ENCODE measurements at regions not wholly inside any gene's neighbourhood (a gene's known extent, or its start where the extent isn't known, plus 50 kb on each side); places are given as distances from the start of the nearest gene placed in this dataset.

- DNase-seq (ENCODE audit: low read depth), result no peak
These were observed 89.8 kb upstream of the NEUROD1 start for GRCh38 chr2:181770150-181770549.

- no peak for DNase-seq (ENCODE audit: low read depth)
These were observed 91.0 kb upstream of the NEUROD1 start for GRCh38 chr2:181771356-181771755.

DNA sequence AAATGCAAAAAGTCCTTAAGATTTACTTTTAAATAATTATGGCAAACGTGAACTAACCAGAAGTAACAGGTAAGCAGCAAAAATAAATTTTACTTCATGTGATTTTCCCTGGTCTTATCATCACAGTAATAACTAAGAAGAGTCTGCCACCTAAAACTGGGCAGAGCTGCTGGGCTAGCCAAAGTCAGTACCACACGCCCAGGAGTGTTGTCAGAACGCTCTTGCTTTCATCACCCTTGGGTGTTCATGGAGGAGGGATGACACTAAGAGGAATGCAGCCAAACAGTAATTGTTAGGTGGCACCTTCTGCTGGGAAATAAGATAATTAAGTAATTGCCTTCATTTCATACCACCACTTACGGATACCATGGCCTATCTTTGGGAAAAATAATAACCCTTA, 92.0 kb upstream of the NEUROD1 start:
- DNase-seq (ENCODE audit: low read depth), result no peak

DNA sequence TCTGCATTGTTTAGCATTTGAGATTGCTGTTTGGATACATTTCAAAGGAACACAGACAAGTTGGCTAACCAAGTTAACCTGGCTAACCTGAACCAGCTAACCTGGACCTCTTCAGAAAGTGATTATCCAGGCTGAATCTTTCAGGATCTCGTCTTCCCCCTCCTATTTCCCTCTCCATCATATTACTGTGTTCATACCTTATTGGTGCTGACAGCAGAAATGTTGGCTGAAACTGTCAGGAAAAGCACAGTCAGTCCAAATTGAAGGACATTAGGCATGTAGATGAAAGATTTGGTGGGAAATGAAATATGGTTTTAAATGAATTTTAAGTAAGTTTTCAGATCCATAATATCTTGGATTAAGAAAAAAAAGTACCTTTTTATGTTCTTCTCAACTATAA, 92.5 kb upstream of the NEUROD1 start:
- DNase-seq (ENCODE audit: low read depth), result no peak

- peak; percentile 49 for DNase-seq (ENCODE audit: low read depth)
These were observed 94.4 kb upstream of the NEUROD1 start for GRCh38 chr2:181774685-181775084.

- no peak for DNase-seq (ENCODE audit: low read depth)
These were observed 96.0 kb upstream of the NEUROD1 start for GRCh38 chr2:181776336-181776735.

DNA sequence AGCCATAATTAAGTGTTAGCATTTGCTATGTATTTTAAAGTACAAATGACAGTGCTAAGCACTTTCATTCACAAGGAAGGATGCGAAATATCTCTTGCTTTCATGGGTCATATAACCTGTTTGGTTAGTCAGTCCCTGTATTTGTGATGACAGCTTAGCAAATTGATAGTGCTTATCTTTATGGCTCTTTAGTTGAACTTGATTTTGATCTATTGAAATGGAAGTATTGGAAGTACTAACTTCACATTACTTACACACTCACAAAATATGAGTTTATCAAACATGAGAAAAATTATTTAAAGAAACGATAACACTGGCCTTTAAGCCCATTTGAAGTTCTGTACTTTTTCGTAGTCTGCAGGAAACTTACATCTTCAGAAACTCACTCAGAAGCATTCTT, 97.4 kb upstream of the NEUROD1 start:
- DNase-seq (ENCODE audit: low read depth), result no peak

DNA sequence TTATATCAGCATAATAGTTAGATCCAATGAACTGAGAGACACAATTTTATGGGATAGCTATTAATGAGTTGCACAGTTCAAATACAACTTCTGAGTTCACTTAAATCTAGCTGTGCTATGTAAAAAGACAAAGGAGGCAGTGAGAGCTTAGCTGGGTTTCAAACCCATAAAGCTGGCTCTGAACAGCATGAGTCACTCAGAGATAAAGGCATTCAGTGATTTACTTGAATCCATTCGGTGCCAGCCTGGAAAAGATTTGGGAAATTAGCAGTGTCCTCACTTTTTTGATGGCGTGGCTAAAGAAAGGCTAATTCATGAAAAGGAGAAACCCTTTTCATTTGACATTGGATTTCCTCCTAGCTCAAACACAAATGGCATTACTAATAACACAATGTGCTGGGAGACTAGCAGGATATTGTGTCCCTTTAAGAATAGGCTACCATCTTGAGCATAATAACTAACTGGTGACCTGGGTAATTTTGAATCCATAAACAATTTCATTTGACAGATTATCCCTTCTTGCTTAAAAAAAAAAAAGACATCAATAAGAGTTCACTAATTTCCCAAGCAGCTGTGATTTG, 98.4 kb upstream of the NEUROD1 start:
- no peak for DNase-seq (ENCODE audit: low read depth)

- no peak for DNase-seq (ENCODE audit: low read depth)
These were observed 99.1 kb upstream of the NEUROD1 start for GRCh38 chr2:181779288-181780021.

DNA sequence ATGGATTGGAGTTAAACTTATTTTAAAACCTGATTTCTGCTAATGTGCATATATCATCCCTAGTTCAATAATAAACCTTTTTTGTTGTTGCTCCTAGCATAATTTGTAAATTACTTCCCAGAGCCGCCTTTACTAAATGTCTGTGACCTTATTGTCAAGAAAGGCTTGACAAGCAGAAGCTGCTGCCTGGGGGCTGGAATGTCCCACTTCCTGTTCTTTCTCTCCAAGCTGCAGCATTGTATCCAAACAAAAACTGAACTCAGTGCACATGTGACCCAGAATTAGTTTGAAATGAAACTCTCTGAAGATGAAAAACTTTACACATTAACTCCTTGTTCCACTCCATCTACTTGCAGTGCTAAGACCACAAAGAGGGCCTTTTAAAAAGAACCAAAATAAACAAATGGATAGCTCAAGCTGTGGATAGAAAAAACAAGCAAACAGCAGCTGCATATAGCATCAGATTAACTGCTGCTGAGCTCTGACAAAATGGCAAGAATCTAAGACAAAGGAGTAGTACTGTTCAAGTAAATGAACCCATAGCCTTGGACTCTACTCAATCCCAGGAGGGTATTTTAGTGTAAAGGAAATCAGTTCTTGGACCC, 99.8 kb upstream of the NEUROD1 start:
- no peak for DNase-seq (ENCODE audit: low read depth)

GRCh38 chr2:181780657-181781056, 100.3 kb upstream of the NEUROD1 start:
- no peak for DNase-seq (ENCODE audit: low read depth)

- DNase-seq (ENCODE audit: low read depth), result no peak
These were observed 100.9 kb upstream of the NEUROD1 start for GRCh38 chr2:181781078-181781786.

DNA sequence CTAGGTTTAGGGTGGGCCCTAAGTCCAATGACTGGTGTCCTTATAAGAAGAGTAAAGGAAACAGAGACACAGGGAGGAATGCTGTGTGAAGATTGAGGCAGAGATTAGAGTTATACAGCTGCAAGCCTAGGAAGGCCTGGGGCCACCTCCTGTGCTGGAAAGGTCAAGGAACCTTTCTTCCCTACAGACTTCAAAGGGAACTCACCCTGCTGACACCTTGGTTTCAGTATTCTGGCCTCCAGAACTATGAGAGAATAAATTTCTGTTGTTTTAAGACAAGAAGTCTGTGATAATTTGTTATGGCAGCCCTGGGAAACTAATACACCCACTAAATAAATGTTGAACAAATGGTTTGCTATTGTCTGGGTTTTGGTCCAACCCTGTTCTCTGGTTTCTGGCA, 102.3 kb upstream of the NEUROD1 start:
- DNase-seq (ENCODE audit: low read depth), result no peak

GRCh38 chr2:181784556-181784955, 104.2 kb upstream of the NEUROD1 start:
- DNase-seq (ENCODE audit: low read depth), result no peak

- peak; percentile 33 for DNase-seq (ENCODE audit: low read depth)
These were observed 105.5 kb upstream of the NEUROD1 start for GRCh38 chr2:181785691-181786344.

- DNase-seq (ENCODE audit: low read depth), result no peak
These were observed 104.9 kb upstream of the ITPRID2 start for GRCh38 chr2:181786371-181787228.

- DNase-seq (ENCODE audit: low read depth), result no peak
These were observed 104.1 kb upstream of the ITPRID2 start for GRCh38 chr2:181787310-181788048.

DNA sequence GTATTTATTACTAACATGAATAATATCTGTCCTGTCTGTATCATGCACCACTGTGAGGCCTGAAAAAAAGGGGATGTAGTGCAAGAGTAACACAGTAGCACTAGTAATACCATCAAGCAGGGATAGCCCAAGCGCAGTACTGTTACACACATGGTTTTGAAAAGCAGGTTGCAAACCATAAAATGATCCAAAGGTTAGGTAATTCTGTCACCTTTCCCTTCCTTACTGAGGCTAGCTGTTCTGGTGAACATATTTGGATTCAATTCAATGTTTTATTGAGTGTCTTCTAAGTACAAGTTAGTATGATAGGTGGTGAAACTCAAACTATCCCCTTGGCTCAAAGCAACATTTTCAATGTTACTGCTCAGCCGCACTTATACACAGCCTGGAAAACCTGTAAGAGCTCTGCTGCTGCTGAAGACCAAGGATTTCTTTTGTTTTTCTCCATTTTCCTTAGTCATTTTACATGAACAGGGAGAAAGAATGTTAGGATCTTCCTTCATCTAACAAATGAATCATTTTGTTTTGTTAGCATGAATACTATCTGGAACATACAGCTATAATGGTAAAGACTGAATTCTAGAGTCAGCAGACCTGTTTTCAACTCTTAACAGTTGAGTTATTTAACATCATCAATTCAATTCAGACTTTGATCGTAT, 102.5 kb upstream of the ITPRID2 start:
- DNase-seq (ENCODE audit: low read depth), result no peak

DNA sequence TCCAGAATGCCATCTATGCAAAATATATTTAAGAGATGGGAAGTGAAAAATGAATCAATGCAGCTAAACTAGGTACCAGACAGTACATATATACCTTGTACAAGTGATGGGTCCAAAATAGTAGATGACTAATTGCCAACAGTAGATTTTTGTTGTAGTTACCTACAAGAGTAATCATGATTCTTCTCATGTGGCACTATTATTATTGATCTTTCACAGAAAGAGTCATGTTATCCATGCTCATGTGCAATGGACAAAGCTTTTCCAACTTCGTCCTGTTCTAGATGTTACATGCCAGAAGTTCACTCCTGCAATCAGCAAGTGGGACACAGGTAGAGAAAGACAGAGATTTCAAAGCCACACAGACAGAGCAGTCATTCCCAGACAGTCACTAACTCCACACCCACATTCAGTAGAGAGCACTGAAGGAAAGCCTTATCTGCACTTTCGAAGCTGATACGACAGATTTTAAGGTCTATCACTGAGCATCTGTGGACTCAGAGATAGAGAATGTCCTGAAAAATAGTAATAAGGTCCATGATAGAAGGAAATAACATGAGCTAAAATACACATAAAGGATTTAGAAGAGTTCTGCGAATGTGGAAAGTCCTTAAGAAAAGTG, 101.6 kb upstream of the ITPRID2 start:
- DNase-seq (ENCODE audit: low read depth), result no peak
